ENCODE measurements at regions not wholly inside any gene's neighbourhood (a gene's known extent, or its start where the extent isn't known, plus 50 kb on each side); places are given as distances from the start of the nearest gene placed in this dataset.

DNA sequence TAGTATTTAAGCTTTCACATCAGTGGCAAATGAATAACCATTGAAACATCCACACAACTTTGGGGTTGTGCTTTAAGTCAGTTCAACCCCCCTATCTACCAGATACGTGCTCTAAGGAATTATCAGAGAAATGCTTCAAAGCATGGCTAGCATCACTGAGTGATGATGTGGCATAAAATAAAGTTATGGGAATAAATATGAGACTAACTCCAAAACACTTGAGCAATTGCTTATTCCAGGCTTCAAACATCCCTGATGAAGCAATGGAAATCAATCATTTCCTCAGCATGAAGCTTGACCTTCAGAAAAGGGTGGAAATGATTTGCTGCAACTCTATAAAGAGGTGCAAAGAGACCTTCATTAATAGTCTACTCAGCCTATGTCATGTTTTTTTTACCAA is 292.0 kb upstream of the SMC2 start:
- H3K4me1 ChIP-seq (replicated peaks in 1 of 2; ENCODE audit: control insufficient read depth in 2 of 2, insufficient read depth in 2 of 2, low read length in 2 of 2), result no peaks in the 10 kb centered on the region
- no peak overlapping the region for H3K4me2 ChIP-seq (ENCODE audit: insufficient read depth, low read length)
- FAIRE-seq (no peak), DNase-seq (ENCODE audit: extremely low read depth in 1 of 4, low spot score in 3 of 4) (no peak), ATAC-seq (no peak)
- no peaks in the 10 kb centered on the region for H3K36me3 ChIP-seq (ENCODE audit: control insufficient read depth, insufficient read depth, low read length)
- no peaks in the 10 kb centered on the region for H3K9me3 ChIP-seq (replicated peaks; ENCODE audit: control insufficient read depth, insufficient read depth, low read depth, low read length)
- no peaks in the 10 kb centered on the region for H4K20me1 ChIP-seq (replicated peaks; ENCODE audit: control insufficient read depth, insufficient read depth, low read length)
- in situ Hi-C loops (cut with MboI) (no loop called here), intact Hi-C loops (cut with micrococcal nuclease) (no loop called here)
- WGBS (ENCODE audit: insufficient coverage, low coverage, missing lambda C conversion rate), result 0% methylated on average over 1 of the region's 1 CpG
- no peak overlapping the region for H3K9ac ChIP-seq (ENCODE audit: insufficient read depth in 1 of 2, low read depth in 2 of 2, low read length in 2 of 2)
- ChIA-PET POLR2A (no interaction called here), CTCF (ENCODE audit: low intra/inter-chr PET ratio) (no interaction called here)
- no peaks in the 10 kb centered on the region for H3K9me1 ChIP-seq (ENCODE audit: control insufficient read depth, insufficient read depth, low read length)
- H2AFZ ChIP-seq (ENCODE audit: low read depth, low read length), result no peak overlapping the region
- H3K4me3 ChIP-seq, result no peak overlapping the region
- BruUV-seq (replicated peaks), result no TSS peak
- H3K27me3 ChIP-seq (ENCODE audit: control insufficient read depth in 2 of 2, insufficient read depth in 2 of 2, low read length in 2 of 2), result no peaks in the 10 kb centered on the region
- H3K27ac ChIP-seq (ENCODE audit: extremely low read depth, low read depth, low read length), result no peak overlapping the region
- no peaks in the 10 kb centered on the region for H3K79me2 ChIP-seq (ENCODE audit: control insufficient read depth, insufficient read depth, low read length)
- no peak for TF ChIP-seq NBN (IDR thresholded peaks at IDR 0.05; ENCODE audit: low read depth)
- no peak for TF ChIP-seq ZNF586 (CRISPR knock-in tag; conservative IDR thresholded peaks at IDR 0.05)
- no peak for TF ChIP-seq HNRNPH1 (optimal IDR thresholded peaks at IDR 0.05; ENCODE audit: low read depth, low read length)
- TF ChIP-seq NFXL1 (CRISPR knock-in tag; IDR thresholded peaks at IDR 0.05), result no peak
- no peak for TF ChIP-seq ZNF717 (CRISPR knock-in tag; IDR thresholded peaks at IDR 0.05)
- no peak for TF ChIP-seq HDAC2 (IDR thresholded peaks at IDR 0.05)
- no peak for TF ChIP-seq SRSF7 (optimal IDR thresholded peaks at IDR 0.05; ENCODE audit: low read depth, low read length)
- TF ChIP-seq, protein P1, sequence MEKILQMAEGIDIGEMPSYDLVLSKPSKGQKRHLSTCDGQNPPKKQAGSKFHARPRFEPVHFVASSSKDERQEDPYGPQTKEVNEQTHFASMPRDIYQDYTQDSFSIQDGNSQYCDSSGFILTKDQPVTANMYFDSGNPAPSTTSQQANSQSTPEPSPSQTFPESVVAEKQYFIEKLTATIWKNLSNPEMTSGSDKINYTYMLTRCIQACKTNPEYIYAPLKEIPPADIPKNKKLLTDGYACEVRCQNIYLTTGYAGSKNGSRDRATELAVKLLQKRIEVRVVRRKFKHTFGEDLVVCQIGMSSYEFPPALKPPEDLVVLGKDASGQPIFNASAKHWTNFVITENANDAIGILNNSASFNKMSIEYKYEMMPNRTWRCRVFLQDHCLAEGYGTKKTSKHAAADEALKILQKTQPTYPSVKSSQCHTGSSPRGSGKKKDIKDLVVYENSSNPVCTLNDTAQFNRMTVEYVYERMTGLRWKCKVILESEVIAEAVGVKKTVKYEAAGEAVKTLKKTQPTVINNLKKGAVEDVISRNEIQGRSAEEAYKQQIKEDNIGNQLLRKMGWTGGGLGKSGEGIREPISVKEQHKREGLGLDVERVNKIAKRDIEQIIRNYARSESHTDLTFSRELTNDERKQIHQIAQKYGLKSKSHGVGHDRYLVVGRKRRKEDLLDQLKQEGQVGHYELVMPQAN (IDR thresholded peaks at IDR 0.05; ENCODE audit: borderline replicate concordance), result no peak
- no peak for TF ChIP-seq ZNF408 (CRISPR knock-in tag; IDR thresholded peaks at IDR 0.05; ENCODE audit: low read depth)
- TF ChIP-seq, protein P2, sequence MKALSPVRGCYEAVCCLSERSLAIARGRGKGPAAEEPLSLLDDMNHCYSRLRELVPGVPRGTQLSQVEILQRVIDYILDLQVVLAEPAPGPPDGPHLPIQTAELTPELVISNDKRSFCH (CRISPR knock-in tag; IDR thresholded peaks at IDR 0.05), result no peak
- TF ChIP-seq, protein P2 (tag; IDR thresholded peaks at IDR 0.05), result no peak
- no peak for TF ChIP-seq HDAC6 (IDR thresholded peaks at IDR 0.05; ENCODE audit: low read depth, low read length)
- no peak for TF ChIP-seq CXXC5 (CRISPR knock-in tag; IDR thresholded peaks at IDR 0.05)
- TF ChIP-seq, protein P3, sequence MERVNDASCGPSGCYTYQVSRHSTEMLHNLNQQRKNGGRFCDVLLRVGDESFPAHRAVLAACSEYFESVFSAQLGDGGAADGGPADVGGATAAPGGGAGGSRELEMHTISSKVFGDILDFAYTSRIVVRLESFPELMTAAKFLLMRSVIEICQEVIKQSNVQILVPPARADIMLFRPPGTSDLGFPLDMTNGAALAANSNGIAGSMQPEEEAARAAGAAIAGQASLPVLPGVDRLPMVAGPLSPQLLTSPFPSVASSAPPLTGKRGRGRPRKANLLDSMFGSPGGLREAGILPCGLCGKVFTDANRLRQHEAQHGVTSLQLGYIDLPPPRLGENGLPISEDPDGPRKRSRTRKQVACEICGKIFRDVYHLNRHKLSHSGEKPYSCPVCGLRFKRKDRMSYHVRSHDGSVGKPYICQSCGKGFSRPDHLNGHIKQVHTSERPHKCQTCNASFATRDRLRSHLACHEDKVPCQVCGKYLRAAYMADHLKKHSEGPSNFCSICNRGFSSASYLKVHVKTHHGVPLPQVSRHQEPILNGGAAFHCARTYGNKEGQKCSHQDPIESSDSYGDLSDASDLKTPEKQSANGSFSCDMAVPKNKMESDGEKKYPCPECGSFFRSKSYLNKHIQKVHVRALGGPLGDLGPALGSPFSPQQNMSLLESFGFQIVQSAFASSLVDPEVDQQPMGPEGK (CRISPR knock-in tag; IDR thresholded peaks at IDR 0.05; ENCODE audit: borderline replicate concordance), result no peak
- TF ChIP-seq, protein P4, sequence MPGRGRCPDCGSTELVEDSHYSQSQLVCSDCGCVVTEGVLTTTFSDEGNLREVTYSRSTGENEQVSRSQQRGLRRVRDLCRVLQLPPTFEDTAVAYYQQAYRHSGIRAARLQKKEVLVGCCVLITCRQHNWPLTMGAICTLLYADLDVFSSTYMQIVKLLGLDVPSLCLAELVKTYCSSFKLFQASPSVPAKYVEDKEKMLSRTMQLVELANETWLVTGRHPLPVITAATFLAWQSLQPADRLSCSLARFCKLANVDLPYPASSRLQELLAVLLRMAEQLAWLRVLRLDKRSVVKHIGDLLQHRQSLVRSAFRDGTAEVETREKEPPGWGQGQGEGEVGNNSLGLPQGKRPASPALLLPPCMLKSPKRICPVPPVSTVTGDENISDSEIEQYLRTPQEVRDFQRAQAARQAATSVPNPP (IDR thresholded peaks at IDR 0.05; ENCODE audit: borderline replicate concordance, insufficient read depth, insufficient read length), result no peak
- no peak for TF ChIP-seq POLR2AphosphoS5 (IDR thresholded peaks at IDR 0.05; ENCODE audit: control insufficient read depth, insufficient read depth, low read depth, low read length)
- no peak for TF ChIP-seq TEAD1 (CRISPR knock-in tag; IDR thresholded peaks at IDR 0.05)
- no peak for TF ChIP-seq NELFE (IDR thresholded peaks at IDR 0.05; ENCODE audit: insufficient read depth, insufficient read length)
